ENCODE measurements at regions not wholly inside any gene's neighbourhood (a gene's known extent, or its start where the extent isn't known, plus 50 kb on each side); places are given as distances from the start of the nearest gene placed in this dataset.

- H3K9me3 ChIP-seq, result no peaks in the 10 kb centered on the region
- peak overlapping the region in 2 of 4 donors; percentile 53 to 77 for H3K27ac ChIP-seq
- H3K36me3 ChIP-seq, result no peaks in the 10 kb centered on the region
- peaks cover 0 to 38% (median 2%) of the 10 kb centered on the region in 4 donors for H3K4me1 ChIP-seq
- H3K27me3 ChIP-seq, result no peaks in the 10 kb centered on the region
- DNase-seq, result peak in 1 of 3 donors; percentile 54
- H3K4me3 ChIP-seq, result no peak overlapping the region
- no peak for TF ChIP-seq POLR2A (IDR thresholded peaks at IDR 0.05)
- peak in 1 of 6 experiments; percentile 27 for TF ChIP-seq CTCF (IDR thresholded peaks at IDR 0.05)
These were observed 162.5 kb upstream of the CITED2 start for GRCh38 chr6:139536751-139537617.

GRCh38 chr6:139534472-139535115, 160.1 kb upstream of the CITED2 start:
- TF ChIP-seq CTCF (IDR thresholded peaks at IDR 0.05), result no peak
- no peak for TF ChIP-seq POLR2A (IDR thresholded peaks at IDR 0.05)
- DNase-seq, result no peak
- Histone ChIP-seq H3K27me3 (no peaks in the 10 kb centered on the region), H3K4me1 (peaks cover 0 to 38% (median 2%) of the 10 kb centered on the region in 4 donors), H3K36me3 (no peaks in the 10 kb centered on the region), H3K9me3 (no peaks in the 10 kb centered on the region), H3K4me3 (peak overlapping the region in 2 of 4 donors; percentile 29 to 37), H3K27ac (peak overlapping the region; percentile 28 to 83 (median 68))

- Histone ChIP-seq H3K27me3 (no peaks in the 10 kb centered on the region), H3K27ac (peak overlapping the region; percentile 28 to 83 (median 68)), H3K4me3 (peak overlapping the region in 2 of 4 donors; percentile 29 to 37), H3K4me1 (peaks cover 0 to 38% (median 2%) of the 10 kb centered on the region in 4 donors), H3K36me3 (no peaks in the 10 kb centered on the region), H3K9me3 (no peaks in the 10 kb centered on the region)
- peak; percentile 33 to 34 for TF ChIP-seq POLR2A (IDR thresholded peaks at IDR 0.05)
- no peak for TF ChIP-seq CTCF (IDR thresholded peaks at IDR 0.05)
- peak in 2 of 3 donors; percentile 73 to 84 for DNase-seq
These were observed 159.4 kb upstream of the CITED2 start for GRCh38 chr6:139533573-139534471.

GRCh38 chr6:139533171-139533570, 158.7 kb upstream of the CITED2 start:
- DNase-seq, result no peak
- H3K27ac ChIP-seq, result peak overlapping the region in 3 of 4 donors; percentile 61 to 83 (median 75)
- no peaks in the 10 kb centered on the region for H3K9me3 ChIP-seq
- no peak for TF ChIP-seq POLR2A (IDR thresholded peaks at IDR 0.05)
- no peak for TF ChIP-seq CTCF (IDR thresholded peaks at IDR 0.05)
- no peaks in the 10 kb centered on the region for H3K36me3 ChIP-seq
- no peaks in the 10 kb centered on the region for H3K27me3 ChIP-seq
- peaks cover 0 to 38% (median 2%) of the 10 kb centered on the region in 4 donors for H3K4me1 ChIP-seq
- no peak overlapping the region for H3K4me3 ChIP-seq

Data from Peyer's patch (tissue), 4 donors.